GM12878 (cell line): ENCODE measurements at regions not wholly inside any gene's neighbourhood (a gene's known extent, or its start where the extent isn't known, plus 50 kb on each side); places are given as distances from the start of the nearest gene placed in this dataset.

Source experiments
- CBFB ChIP-seq: IDR thresholded peaks from 2 replicates; pipeline ENCODE4 v1.6.1; 2016; ENCODE audit warnings: antibody characterized with exemption, low read depth
- EP300 ChIP-seq, 2 experiments: fragments of 150-350 bp in 1 of 2; IDR thresholded peaks; 2 replicates each; pipeline ENCODE4 v1.6.1; 2011 to 2012; ENCODE audit warnings: low read depth in 2 of 2, low read length in 2 of 2, borderline replicate concordance in 1 of 2, improper control_type of control experiment in 1 of 2, inconsistent platforms in 1 of 2; ENCODE audit not compliant: control insufficient read depth in 1 of 2
- MAX ChIP-seq: IDR thresholded peaks from 2 replicates; pipeline ENCODE4 v1.6.1; 2012; ENCODE audit warnings: low read depth, low read length, improper control_type of control experiment
- POLR2AphosphoS5 ChIP-seq: IDR thresholded peaks from 2 replicates; pipeline ENCODE4 v1.6.1; 2011; ENCODE audit warnings: mild to moderate bottlenecking, low read length, inconsistent platforms
- RAD21 ChIP-seq: IDR thresholded peaks from 2 replicates; pipeline ENCODE4 v1.6.1; 2011; ENCODE audit warnings: mild to moderate bottlenecking, low read depth, low read length, moderate library complexity; ENCODE audit not compliant: insufficient read depth

GRCh38 chr4:99720206-99720605 lies 62.6 kb upstream of the C4orf54 start:
- TF ChIP-seq RAD21: no peak
- TF ChIP-seq MAX: no peak
- no peak for TF ChIP-seq EP300 (IDR thresholded peaks at IDR 0.05; ENCODE audit: borderline replicate concordance in 1 of 2, control insufficient read depth in 1 of 2, low read depth in 2 of 2, low read length in 2 of 2)
- TF ChIP-seq POLR2AphosphoS5: no peak
- TF ChIP-seq CBFB: no peak
